M059J (cell line): ENCODE measurements at regions not wholly inside any gene's neighbourhood (a gene's known extent, or its start where the extent isn't known, plus 50 kb on each side); places are given as distances from the start of the nearest gene placed in this dataset.

Experiments used
- DNase-seq: peaks from one replicate; pipeline ENCODE4 v3.0.0-alpha.2; 2012; ENCODE audit warnings: low read depth

GRCh38 chr13:22176968-22177520, 506.2 kb downstream of the FGF9 start:
- no peak for DNase-seq

- no peak for DNase-seq
These were observed 508.0 kb downstream of the FGF9 start for GRCh38 chr13:22178878-22179277.

GRCh38 chr13:22187329-22187728, 516.5 kb downstream of the FGF9 start:
- DNase-seq = no peak

- no peak for DNase-seq
These were observed 518.5 kb downstream of the FGF9 start for GRCh38 chr13:22189176-22190048.

GRCh38 chr13:22193070-22193469, 522.2 kb downstream of the FGF9 start:
- DNase-seq = no peak

- DNase-seq = no peak
These were observed 523.4 kb downstream of the FGF9 start for GRCh38 chr13:22194106-22194805.

GRCh38 chr13:22195726-22196125, 524.9 kb downstream of the FGF9 start:
- DNase-seq = no peak

GRCh38 chr13:22196777-22197176, 525.9 kb downstream of the FGF9 start:
- no peak for DNase-seq

GRCh38 chr13:22198001-22198400, 527.1 kb downstream of the FGF9 start:
- no peak for DNase-seq

GRCh38 chr13:22198641-22199217, 527.9 kb downstream of the FGF9 start:
- no peak for DNase-seq

- DNase-seq = no peak
These were observed 529.6 kb downstream of the FGF9 start for GRCh38 chr13:22200440-22200839.

- no peak for DNase-seq
These were observed 530.6 kb downstream of the FGF9 start for GRCh38 chr13:22201375-22201925.

GRCh38 chr13:22210134-22210930, 539.5 kb downstream of the FGF9 start:
- no peak for DNase-seq

- no peak for DNase-seq
These were observed 541.0 kb downstream of the FGF9 start for GRCh38 chr13:22211876-22212275.

GRCh38 chr13:22212576-22212975, 541.7 kb downstream of the FGF9 start:
- DNase-seq = no peak

- DNase-seq = no peak
These were observed 543.3 kb downstream of the FGF9 start for GRCh38 chr13:22214184-22214583.

- DNase-seq = no peak
These were observed 547.9 kb downstream of the FGF9 start for GRCh38 chr13:22218797-22219196.

GRCh38 chr13:22219709-22220108, 548.8 kb downstream of the FGF9 start:
- DNase-seq = no peak

GRCh38 chr13:22220151-22221135, 549.6 kb downstream of the FGF9 start:
- no peak for DNase-seq

- no peak for DNase-seq
These were observed 552.5 kb downstream of the FGF9 start for GRCh38 chr13:22223411-22223810.
